BE2C (cell line): ENCODE measurements at regions not wholly inside any gene's neighbourhood (a gene's known extent, or its start where the extent isn't known, plus 50 kb on each side); places are given as distances from the start of the nearest gene placed in this dataset.
"Not testable (repeated sequence)": the region's sequence is repeated elsewhere in the genome, so short reads cannot be mapped to it uniquely, and the experiment has no call there.

ENCODE experiments used
- DNase-seq: peaks from one replicate; pipeline ENCODE4 v3.0.0-alpha.2; 2020
- H3K27me3 ChIP-seq: fragments of 250-450 bp; sonication (Bioruptor Pico); 2 replicates; pipeline ENCODE4 v1.5.1; 2020; ENCODE audit warnings: mild to moderate bottlenecking
- H3K36me3 ChIP-seq: fragments of 250-450 bp; sonication (Bioruptor Pico); 2 replicates; pipeline ENCODE4 v1.5.1; 2020; ENCODE audit warnings: mild to moderate bottlenecking
- H3K4me1 ChIP-seq: fragments of 250-450 bp; sonication (Bioruptor Pico); 2 replicates; pipeline ENCODE4 v1.5.1; 2020
- H3K4me3 ChIP-seq: 2 replicates; pipeline ENCODE4 v1.5.1; 2011; ENCODE audit warnings: low read depth, low read length
- H3K9me3 ChIP-seq: fragments of 250-450 bp; sonication (Bioruptor Pico); 2 replicates; pipeline ENCODE4 v1.5.1; 2020
- CTCF ChIP-seq: IDR thresholded peaks from 2 replicates; pipeline ENCODE4 v1.5.1; 2012; ENCODE audit warnings: mild to moderate bottlenecking, low read depth, low read length

GRCh38 chr5:44695259-44695658 lies 113.5 kb upstream of the MRPS30 start:
- Histone ChIP-seq H3K36me3 (no peaks in the 10 kb centered on the region), H3K4me1 (no peaks in the 10 kb centered on the region), H3K9me3 (no peaks in the 10 kb centered on the region), H3K27me3 (no peaks in the 10 kb centered on the region), H3K4me3 (no peak overlapping the region)
- TF ChIP-seq CTCF = no peak
- no peak for DNase-seq

- DNase-seq = no peak
- H3K4me3 ChIP-seq = no peak overlapping the region
Observed at GRCh38 chr5:44691802-44692201, 116.9 kb upstream of the MRPS30 start.

GRCh38 chr5:44681906-44682305 lies 126.8 kb upstream of the MRPS30 start:
- Histone ChIP-seq H3K9me3 (no peaks in the 10 kb centered on the region), H3K36me3 (no peaks in the 10 kb centered on the region), H3K4me1 (no peaks in the 10 kb centered on the region), H3K27me3 (no peaks in the 10 kb centered on the region), H3K4me3 (no peak overlapping the region)
- DNase-seq = no peak
- no peak for TF ChIP-seq CTCF

More at GRCh38 chr5:44691802-44692201, 116.9 kb upstream of the MRPS30 start:
- H3K9me3 ChIP-seq = no peaks in the 10 kb centered on the region
- no peaks in the 10 kb centered on the region for H3K27me3 ChIP-seq
- TF ChIP-seq CTCF = no peak
- no peaks in the 10 kb centered on the region for H3K4me1 ChIP-seq
- H3K36me3 ChIP-seq = no peaks in the 10 kb centered on the region

GRCh38 chr5:44679214-44679613 lies 129.5 kb upstream of the MRPS30 start:
- Histone ChIP-seq H3K4me3 (no peak overlapping the region), H3K9me3 (no peaks in the 10 kb centered on the region), H3K27me3 (no peaks in the 10 kb centered on the region), H3K4me1 (no peaks in the 10 kb centered on the region), H3K36me3 (no peaks in the 10 kb centered on the region)
- no peak for TF ChIP-seq CTCF
- no peak for DNase-seq

- H3K36me3 ChIP-seq = no peaks in the 10 kb centered on the region
- no peaks in the 10 kb centered on the region for H3K27me3 ChIP-seq
- H3K9me3 ChIP-seq = no peaks in the 10 kb centered on the region
- H3K4me3 ChIP-seq = no peak overlapping the region
- no peak for TF ChIP-seq CTCF
- DNase-seq = no peak
- H3K4me1 ChIP-seq = no peaks in the 10 kb centered on the region
Observed at GRCh38 chr5:44675296-44675695, 133.5 kb upstream of the MRPS30 start.

- Histone ChIP-seq H3K9me3 (no peaks in the 10 kb centered on the region), H3K4me1 (no peaks in the 10 kb centered on the region), H3K27me3 (no peaks in the 10 kb centered on the region), H3K36me3 (no peaks in the 10 kb centered on the region), H3K4me3 (no peak overlapping the region)
- no peak for TF ChIP-seq CTCF
- DNase-seq = no peak
Observed at GRCh38 chr5:44674461-44674860, 134.3 kb upstream of the MRPS30 start.

- not testable (repeated sequence) for H3K36me3 ChIP-seq, H3K4me1 ChIP-seq, H3K27me3 ChIP-seq, DNase-seq, H3K9me3 ChIP-seq, H3K4me3 ChIP-seq
Observed at GRCh38 chr5:44668471-44668870, 140.3 kb upstream of the MRPS30 start.
